ENCODE measurements at regions not wholly inside any gene's neighbourhood (a gene's known extent, or its start where the extent isn't known, plus 50 kb on each side); places are given as distances from the start of the nearest gene placed in this dataset.
"Not testable (repeated sequence)": the region's sequence is repeated elsewhere in the genome, so short reads cannot be mapped to it uniquely, and the experiment has no call there.

- H3K4me1 Mint-ChIP-seq (ENCODE audit: low read depth): no peaks in the 10 kb centered on the region
- no peaks in the 10 kb centered on the region for H3K9me3 Mint-ChIP-seq
- H3K4me3 Mint-ChIP-seq: no peak overlapping the region
- no peak overlapping the region for H3K27ac Mint-ChIP-seq
- H3K36me3 Mint-ChIP-seq (ENCODE audit: low read depth): no peaks in the 10 kb centered on the region
- H3K27me3 Mint-ChIP-seq: no peaks in the 10 kb centered on the region
- intact Hi-C loops (cut with micrococcal nuclease): no loop called here
Observed at GRCh38 chr7:113321201-113321600, 202.8 kb upstream of the SMIM30 start.

- Mint-ChIP-seq H3K9me3 (no peaks in the 10 kb centered on the region), H3K27ac (no peak overlapping the region), H3K27me3 (no peaks in the 10 kb centered on the region), H3K4me3 (no peak overlapping the region), H3K4me1 (ENCODE audit: low read depth) (no peaks in the 10 kb centered on the region), H3K36me3 (ENCODE audit: low read depth) (no peaks in the 10 kb centered on the region)
- intact Hi-C loops (cut with micrococcal nuclease): no loop called here
Observed at GRCh38 chr7:113320419-113320818, 202.1 kb upstream of the SMIM30 start.

GRCh38 chr7:113314594-113314993 lies 196.2 kb upstream of the SMIM30 start:
- Mint-ChIP-seq H3K27me3 (no peaks in the 10 kb centered on the region), H3K9me3 (no peaks in the 10 kb centered on the region), H3K36me3 (ENCODE audit: low read depth) (no peaks in the 10 kb centered on the region), H3K4me1 (ENCODE audit: low read depth) (no peaks in the 10 kb centered on the region), H3K27ac (no peak overlapping the region), H3K4me3 (no peak overlapping the region)
- intact Hi-C loops (cut with micrococcal nuclease): no loop called here

GRCh38 chr7:113308399-113308798 lies 190.0 kb upstream of the SMIM30 start:
- intact Hi-C loops (cut with micrococcal nuclease): no loop called here
- H3K4me3 Mint-ChIP-seq: no peak overlapping the region

GRCh38 chr7:113307147-113307546 lies 188.8 kb upstream of the SMIM30 start:
- Mint-ChIP-seq H3K27me3 (no peaks in the 10 kb centered on the region), H3K4me1 (ENCODE audit: low read depth) (no peaks in the 10 kb centered on the region), H3K4me3 (no peak overlapping the region), H3K9me3 (no peaks in the 10 kb centered on the region), H3K27ac (no peak overlapping the region), H3K36me3 (ENCODE audit: low read depth) (no peaks in the 10 kb centered on the region)
- intact Hi-C loops (cut with micrococcal nuclease): no loop called here

More at GRCh38 chr7:113308399-113308798, 190.0 kb upstream of the SMIM30 start:
- Mint-ChIP-seq H3K27me3 (no peaks in the 10 kb centered on the region), H3K27ac (no peak overlapping the region), H3K4me1 (ENCODE audit: low read depth) (no peaks in the 10 kb centered on the region), H3K9me3 (no peaks in the 10 kb centered on the region), H3K36me3 (ENCODE audit: low read depth) (no peaks in the 10 kb centered on the region)

GRCh38 chr7:113306302-113306701 lies 187.9 kb upstream of the SMIM30 start:
- H3K27ac Mint-ChIP-seq: no peak overlapping the region
- no peaks in the 10 kb centered on the region for H3K4me1 Mint-ChIP-seq (ENCODE audit: low read depth)
- H3K36me3 Mint-ChIP-seq (ENCODE audit: low read depth): no peaks in the 10 kb centered on the region
- H3K27me3 Mint-ChIP-seq: no peaks in the 10 kb centered on the region
- no peak overlapping the region for H3K4me3 Mint-ChIP-seq
- H3K9me3 Mint-ChIP-seq: no peaks in the 10 kb centered on the region
- intact Hi-C loops (cut with micrococcal nuclease): no loop called here

- Mint-ChIP-seq H3K36me3 (ENCODE audit: low read depth) (no peaks in the 10 kb centered on the region), H3K27ac (no peak overlapping the region), H3K4me3 (no peak overlapping the region), H3K9me3 (no peaks in the 10 kb centered on the region), H3K27me3 (no peaks in the 10 kb centered on the region), H3K4me1 (ENCODE audit: low read depth) (no peaks in the 10 kb centered on the region)
- intact Hi-C loops (cut with micrococcal nuclease): no loop called here
Observed at GRCh38 chr7:113304104-113304503, 185.8 kb upstream of the SMIM30 start.

- H3K27me3 Mint-ChIP-seq; intact Hi-C loops (cut with micrococcal nuclease); H3K9me3 Mint-ChIP-seq; H3K36me3 Mint-ChIP-seq (ENCODE audit: low read depth); H3K4me1 Mint-ChIP-seq (ENCODE audit: low read depth); H3K27ac Mint-ChIP-seq; H3K4me3 Mint-ChIP-seq: not testable (repeated sequence)
Observed at GRCh38 chr7:113303388-113303787, 185.0 kb upstream of the SMIM30 start.

GRCh38 chr7:113301983-113302382 lies 183.6 kb upstream of the SMIM30 start:
- no peaks in the 10 kb centered on the region for H3K27me3 Mint-ChIP-seq

GRCh38 chr7:113301141-113301540 lies 182.8 kb upstream of the SMIM30 start:
- Mint-ChIP-seq H3K27me3 (no peaks in the 10 kb centered on the region), H3K4me3 (no peak overlapping the region), H3K36me3 (ENCODE audit: low read depth) (no peaks in the 10 kb centered on the region), H3K4me1 (ENCODE audit: low read depth) (no peaks in the 10 kb centered on the region), H3K27ac (no peak overlapping the region), H3K9me3 (no peaks in the 10 kb centered on the region)
- intact Hi-C loops (cut with micrococcal nuclease): no loop called here

More at GRCh38 chr7:113301983-113302382, 183.6 kb upstream of the SMIM30 start:
- Mint-ChIP-seq H3K4me1 (ENCODE audit: low read depth) (no peaks in the 10 kb centered on the region), H3K9me3 (no peaks in the 10 kb centered on the region), H3K36me3 (ENCODE audit: low read depth) (no peaks in the 10 kb centered on the region), H3K27ac (no peak overlapping the region), H3K4me3 (no peak overlapping the region)
- intact Hi-C loops (cut with micrococcal nuclease): no loop called here

GRCh38 chr7:113299748-113300147 lies 181.4 kb upstream of the SMIM30 start:
- Mint-ChIP-seq H3K27me3 (no peaks in the 10 kb centered on the region), H3K36me3 (ENCODE audit: low read depth) (no peaks in the 10 kb centered on the region), H3K4me3 (no peak overlapping the region), H3K9me3 (no peaks in the 10 kb centered on the region), H3K4me1 (ENCODE audit: low read depth) (no peaks in the 10 kb centered on the region), H3K27ac (no peak overlapping the region)
- intact Hi-C loops (cut with micrococcal nuclease): no loop called here

GRCh38 chr7:113298501-113298900 lies 180.1 kb upstream of the SMIM30 start:
- H3K27ac Mint-ChIP-seq: no peak overlapping the region
- no peaks in the 10 kb centered on the region for H3K4me1 Mint-ChIP-seq (ENCODE audit: low read depth)
- H3K27me3 Mint-ChIP-seq: no peaks in the 10 kb centered on the region
- no peak overlapping the region for H3K4me3 Mint-ChIP-seq
- intact Hi-C loops (cut with micrococcal nuclease): no loop called here
- no peaks in the 10 kb centered on the region for H3K9me3 Mint-ChIP-seq
- H3K36me3 Mint-ChIP-seq (ENCODE audit: low read depth): no peaks in the 10 kb centered on the region

- Mint-ChIP-seq H3K4me3 (no peak overlapping the region), H3K4me1 (ENCODE audit: low read depth) (no peaks in the 10 kb centered on the region), H3K36me3 (ENCODE audit: low read depth) (no peaks in the 10 kb centered on the region), H3K9me3 (no peaks in the 10 kb centered on the region), H3K27me3 (no peaks in the 10 kb centered on the region), H3K27ac (no peak overlapping the region)
- intact Hi-C loops (cut with micrococcal nuclease): no loop called here
Observed at GRCh38 chr7:113294750-113295149, 176.4 kb upstream of the SMIM30 start.

- no peak overlapping the region for H3K4me3 Mint-ChIP-seq
- no peaks in the 10 kb centered on the region for H3K4me1 Mint-ChIP-seq (ENCODE audit: low read depth)
- no peaks in the 10 kb centered on the region for H3K36me3 Mint-ChIP-seq (ENCODE audit: low read depth)
- H3K9me3 Mint-ChIP-seq: no peaks in the 10 kb centered on the region
- H3K27me3 Mint-ChIP-seq: no peaks in the 10 kb centered on the region
- intact Hi-C loops (cut with micrococcal nuclease): no loop called here
- H3K27ac Mint-ChIP-seq: no peak overlapping the region
Observed at GRCh38 chr7:113292105-113292504, 173.8 kb upstream of the SMIM30 start.

- H3K4me3 Mint-ChIP-seq: no peak overlapping the region
- no peak overlapping the region for H3K27ac Mint-ChIP-seq
- H3K9me3 Mint-ChIP-seq: no peaks in the 10 kb centered on the region
- intact Hi-C loops (cut with micrococcal nuclease): no loop called here
- H3K27me3 Mint-ChIP-seq: no peaks in the 10 kb centered on the region
- no peaks in the 10 kb centered on the region for H3K36me3 Mint-ChIP-seq (ENCODE audit: low read depth)
- no peaks in the 10 kb centered on the region for H3K4me1 Mint-ChIP-seq (ENCODE audit: low read depth)
Observed at GRCh38 chr7:113291058-113291457, 172.7 kb upstream of the SMIM30 start.

All from dendritic cell treated with granulocyte-macrophage colony-stimulating factor and Interleukin-4, amounts not matched to agents 40 ng/mL and 50 ng/mL, for 4 days (primary cell).